Ovary (tissue), 7 donors: ENCODE measurements at regions not wholly inside any gene's neighbourhood (a gene's known extent, or its start where the extent isn't known, plus 50 kb on each side); places are given as distances from the start of the nearest gene placed in this dataset.
"Not testable (repeated sequence)": the region's sequence is repeated elsewhere in the genome, so short reads cannot be mapped to it uniquely, and the experiment has no call there.

Experiments used
- DNase-seq, 5 donors: peaks; one replicate each; pipeline ENCODE4 v3.0.0-alpha.2; 2019 to 2020
- H3K27ac ChIP-seq, 2 donors: fragments of 200-600 bp; one replicate each; pipeline versions ENCODE4 v1.5.1 to v1.8.0; 2019 to 2022
- H3K27me3 ChIP-seq: fragments of 200-600 bp; one replicate; pipeline ENCODE4 v1.8.0; 2022
- H3K36me3 ChIP-seq: fragments of 200-600 bp; sonication (generic); one replicate; pipeline ENCODE4 v1.5.1; 2019
- H3K4me1 ChIP-seq: one replicate; pipeline ENCODE4 v1.8.1; 2013; ENCODE audit warnings: mild to moderate bottlenecking, moderate library complexity; ENCODE audit not compliant: insufficient read depth
- H3K4me3 ChIP-seq: fragments of 200-600 bp; sonication (generic); one replicate; pipeline ENCODE4 v1.5.1; 2017
- H3K9me3 ChIP-seq, 2 donors: fragments of 200-600 bp in 1 of 2; sonication (generic) in 1 of 2; one replicate each; pipeline versions ENCODE4 v1.5.1 to v1.8.1; 2013 to 2019; ENCODE audit warnings: mild to moderate bottlenecking in 1 of 2, moderate library complexity in 1 of 2
- CTCF ChIP-seq, 3 donors: fragments of 450-650 bp in 2 of 3; fragments of 200-600 bp in 1 of 3; IDR thresholded peaks; one replicate each; pipeline versions ENCODE4 v1.5.1 to v1.8.0; 2016 to 2022; ENCODE audit warnings: antibody characterized with exemption in 3 of 3, mild to moderate bottlenecking in 1 of 3
- EP300 ChIP-seq: sonication (generic); formaldehyde crosslinking; IDR thresholded peaks from one replicate; pipeline ENCODE4 v1.6.1; 2017; ENCODE audit warnings: antibody characterized with exemption
- POLR2A ChIP-seq: fragments of 450-650 bp; IDR thresholded peaks from one replicate; pipeline ENCODE4 v1.6.1; 2017; ENCODE audit warnings: antibody characterized with exemption, mild to moderate bottlenecking, moderate library complexity
- WGBS, 3 donors: extraction: QIAGEN DNeasy Blood & Tissue Kit in 1 of 3; methylation state at CpG; one replicate each; pipeline versions ENCODE4 v1.1.5 to v1.1.7; 2013 to 2017; 5-methylcytosine and 5-hydroxymethylcytosine counted together
- intact Hi-C, 4 donors: fragments of 100-400 bp; cut with DNase I; formaldehyde crosslinking; loops; one replicate each; pipeline versions ENCODE4 v1.11.0 to v1.15.1; 2022 to 2023
- donor health status: DM: no; HTN: no; CAD: no; lungs with moderate emphysema.
- donor health status: DM: no; HTN: no; CAD: no.
- donor health status: Bipolar disorder and iron deficiency.
- donor health status: DM: no; HTN: no; CAD: no.
- donor health status: DM: yes; HTN: yes; CAD: no.

DNA sequence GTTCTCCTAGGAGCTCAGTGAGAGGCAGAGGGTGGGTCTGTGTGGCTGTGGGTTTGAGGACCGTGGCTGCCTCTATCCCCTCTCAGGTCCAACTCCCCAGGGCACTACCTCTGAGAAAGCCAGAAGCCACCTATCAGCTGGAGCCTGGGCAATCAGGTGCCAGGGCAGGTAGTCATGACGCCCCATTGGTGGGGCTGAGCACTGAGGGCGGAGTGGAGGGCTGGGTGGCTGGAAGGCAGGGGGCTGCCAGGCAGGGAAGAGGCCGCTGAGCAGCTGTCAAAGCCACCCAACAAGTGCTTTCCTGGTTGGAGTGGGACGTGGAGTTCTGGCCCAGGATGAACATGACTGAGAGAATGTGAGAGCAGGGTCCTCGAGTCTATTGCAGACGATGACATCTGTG is 164.9 kb upstream of the AJAP1 start:
- H3K9me3 ChIP-seq, result no peaks in the 10 kb centered on the region
- no peaks in the 10 kb centered on the region for H3K36me3 ChIP-seq
- no peaks in the 10 kb centered on the region for H3K27me3 ChIP-seq
- no peaks in the 10 kb centered on the region for H3K4me1 ChIP-seq
- no peak overlapping the region for H3K4me3 ChIP-seq
- TF ChIP-seq CTCF (IDR thresholded peaks at IDR 0.05), result no peak
- TF ChIP-seq POLR2A, result no peak
- TF ChIP-seq EP300, result no peak
- intact Hi-C loops, result no loop called here
- DNase-seq, result no peak
- H3K27ac ChIP-seq, result no peak overlapping the region
- WGBS, 3 donors, result 65 to 82% (median 71%) methylated on average over 7 of the region's 7 CpGs

- H3K9me3 ChIP-seq, H3K36me3 ChIP-seq, intact Hi-C loops, H3K27ac ChIP-seq, H3K4me3 ChIP-seq, H3K27me3 ChIP-seq, H3K4me1 ChIP-seq, DNase-seq: not testable (repeated sequence)
Observed at GRCh38 chr1:4489992-4490391, 164.4 kb upstream of the AJAP1 start.

DNA sequence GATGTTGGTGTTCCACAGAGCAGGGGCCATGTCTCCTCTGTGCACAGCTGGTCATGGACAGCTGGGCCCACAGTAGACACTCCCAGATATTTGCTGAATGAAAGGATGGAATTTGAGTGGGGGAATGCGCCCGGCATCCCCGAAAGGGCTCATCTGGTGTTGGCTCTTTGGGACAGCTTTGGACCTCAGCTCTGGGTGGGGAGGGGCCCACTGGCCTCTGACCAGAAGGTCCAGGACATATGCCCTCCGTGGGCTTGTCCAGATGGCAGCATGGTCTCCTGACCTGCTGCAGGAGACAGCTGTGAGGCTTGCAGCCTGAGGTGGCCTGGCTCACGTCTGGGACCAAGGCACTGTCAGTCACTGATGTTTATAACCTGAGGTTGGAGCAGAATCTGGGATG is 160.4 kb upstream of the AJAP1 start:
- no peaks in the 10 kb centered on the region for H3K36me3 ChIP-seq
- WGBS, 3 donors, result 63 to 65% (median 64%) methylated on average over 5 of the region's 5 CpGs
- no peak overlapping the region for H3K27ac ChIP-seq
- intact Hi-C loops, result no loop called here
- no peak for TF ChIP-seq POLR2A
- TF ChIP-seq CTCF (IDR thresholded peaks at IDR 0.05), result no peak
- no peak for TF ChIP-seq EP300
- H3K27me3 ChIP-seq, result no peaks in the 10 kb centered on the region
- DNase-seq, result no peak
- H3K4me1 ChIP-seq, result no peaks in the 10 kb centered on the region
- H3K4me3 ChIP-seq, result no peak overlapping the region
- H3K9me3 ChIP-seq, result peaks cover 0 to 4% of the 10 kb centered on the region in 2 donors

DNA sequence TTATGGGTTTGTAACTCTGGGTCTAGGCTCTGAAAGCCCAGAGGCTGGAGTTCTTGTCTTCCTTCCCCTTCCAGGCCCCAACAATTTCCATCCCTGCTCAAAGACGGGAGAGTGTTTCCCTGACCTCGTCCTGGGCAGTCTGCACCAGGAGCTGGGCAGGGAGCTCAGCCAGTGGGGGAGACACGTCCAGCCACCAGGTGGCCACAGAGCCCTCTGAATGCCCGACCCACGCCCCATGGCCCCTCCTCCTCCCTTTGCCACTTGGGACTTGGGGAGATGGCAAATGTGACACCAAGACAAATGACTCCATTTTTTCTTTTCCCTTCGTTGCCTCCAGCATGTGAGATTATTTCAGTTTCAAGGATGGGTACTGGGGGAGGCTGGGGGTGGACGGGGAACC is 159.9 kb upstream of the AJAP1 start:
- Histone ChIP-seq H3K4me1 (no peaks in the 10 kb centered on the region), H3K4me3 (no peak overlapping the region), H3K27ac (no peak overlapping the region), H3K36me3 (no peaks in the 10 kb centered on the region), H3K9me3 (peaks cover 0 to 4% of the 10 kb centered on the region in 2 donors), H3K27me3 (no peaks in the 10 kb centered on the region)
- 16 to 25% (median 19%) methylated on average over 7 of the region's 7 CpGs for WGBS, 3 donors
- no peak for DNase-seq
- TF ChIP-seq CTCF (IDR thresholded peaks at IDR 0.05) (no peak), EP300 (no peak), POLR2A (no peak)
- intact Hi-C loops, result no loop called here

DNA sequence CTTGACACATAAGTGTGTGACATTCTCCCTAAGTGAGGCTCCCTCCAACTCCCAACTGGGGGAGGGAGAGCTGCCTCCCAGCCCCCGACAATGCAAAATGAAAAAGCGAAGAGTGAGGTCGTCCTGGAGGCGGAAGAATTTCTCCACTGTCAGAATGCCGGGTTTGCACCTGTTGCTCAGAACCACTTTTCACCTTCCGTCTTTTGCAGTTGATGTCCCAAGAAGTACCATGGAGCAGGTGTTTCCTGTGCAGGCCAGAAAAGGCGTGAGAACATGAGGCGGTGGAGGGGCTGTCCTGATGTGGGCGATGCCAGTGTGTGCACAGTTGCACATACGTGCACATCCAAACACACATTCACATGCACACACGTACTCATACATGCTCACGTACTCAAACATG is 158.6 kb upstream of the AJAP1 start:
- no peak for DNase-seq
- no peaks in the 10 kb centered on the region for H3K4me1 ChIP-seq
- H3K9me3 ChIP-seq, result peaks cover 0 to 4% of the 10 kb centered on the region in 2 donors
- 82 to 84% (median 82%) methylated on average over 12 of the region's 12 CpGs for WGBS, 3 donors
- no peak overlapping the region for H3K27ac ChIP-seq
- H3K36me3 ChIP-seq, result no peaks in the 10 kb centered on the region
- no peak overlapping the region for H3K4me3 ChIP-seq
- intact Hi-C loops, result no loop called here
- TF ChIP-seq EP300 (no peak), POLR2A (no peak), CTCF (IDR thresholded peaks at IDR 0.05) (no peak)
- H3K27me3 ChIP-seq, result no peaks in the 10 kb centered on the region
